Right atrium auricular region (tissue), 2 donors: ENCODE measurements at regions not wholly inside any gene's neighbourhood (a gene's known extent, or its start where the extent isn't known, plus 50 kb on each side); places are given as distances from the start of the nearest gene placed in this dataset.

Experiments
- DNase-seq: peaks from one replicate; pipeline ENCODE4 v3.0.0-alpha.2; 2019; ENCODE audit warnings: low spot score
- H3K27ac ChIP-seq, 2 donors: fragments of 200-600 bp; sonication (generic); 1 replicate in 1 of 2; 2 replicates in 1 of 2; pipeline ENCODE4 v1.5.1; 2016 to 2019
- H3K27me3 ChIP-seq, 2 donors: fragments of 200-600 bp; sonication (generic); one replicate each; pipeline versions ENCODE4 v1.5.1 to v1.6.0; 2017 to 2019
- H3K36me3 ChIP-seq: fragments of 200-600 bp; sonication (generic); one replicate; pipeline ENCODE4 v1.5.1; 2016
- H3K4me1 ChIP-seq, 2 donors: fragments of 200-600 bp; sonication (generic); one replicate each; pipeline versions ENCODE4 v1.5.1 to v1.6.0; 2017 to 2019
- H3K4me3 ChIP-seq, 2 donors: fragments of 200-600 bp; sonication (generic); 1 replicate in 1 of 2; 2 replicates in 1 of 2; pipeline ENCODE4 v1.5.1; 2017 to 2019; ENCODE audit warnings: mild to moderate bottlenecking in 1 of 2, moderate library complexity in 1 of 2
- H3K9me3 ChIP-seq, 2 donors: fragments of 200-600 bp; sonication (generic); one replicate each; pipeline ENCODE4 v1.5.1; 2019
- CTCF ChIP-seq, 2 donors: fragments of 200-600 bp; sonication (generic); IDR thresholded peaks; one replicate each; pipeline ENCODE4 v1.5.1; 2019; ENCODE audit warnings: antibody characterized with exemption in 2 of 2

- Histone ChIP-seq H3K4me3 (no peak overlapping the region), H3K27me3 (no peaks in the 10 kb centered on the region), H3K36me3 (no peaks in the 10 kb centered on the region), H3K4me1 (no peaks in the 10 kb centered on the region), H3K9me3 (no peaks in the 10 kb centered on the region), H3K27ac (no peak overlapping the region)
- no peak for DNase-seq
- no peak for TF ChIP-seq CTCF (IDR thresholded peaks at IDR 0.05)
These were observed 132.2 kb upstream of the TRIM2 start for GRCh38 chr4:153071958-153072598.

GRCh38 chr4:153072661-153073060 is 131.6 kb upstream of the TRIM2 start:
- Histone ChIP-seq H3K9me3 (no peaks in the 10 kb centered on the region), H3K27ac (no peak overlapping the region), H3K4me1 (no peaks in the 10 kb centered on the region), H3K27me3 (no peaks in the 10 kb centered on the region), H3K36me3 (no peaks in the 10 kb centered on the region), H3K4me3 (no peak overlapping the region)
- no peak for TF ChIP-seq CTCF (IDR thresholded peaks at IDR 0.05)
- DNase-seq: no peak

- no peaks in the 10 kb centered on the region for H3K4me1 ChIP-seq
- no peak for DNase-seq
- no peak for TF ChIP-seq CTCF (IDR thresholded peaks at IDR 0.05)
- no peak overlapping the region for H3K27ac ChIP-seq
- H3K36me3 ChIP-seq: no peaks in the 10 kb centered on the region
- no peak overlapping the region for H3K4me3 ChIP-seq
- H3K27me3 ChIP-seq: no peaks in the 10 kb centered on the region
- H3K9me3 ChIP-seq: no peaks in the 10 kb centered on the region
These were observed 129.8 kb upstream of the TRIM2 start for GRCh38 chr4:153074486-153074885.

GRCh38 chr4:153074936-153075630 is 129.2 kb upstream of the TRIM2 start:
- Histone ChIP-seq H3K4me1 (no peaks in the 10 kb centered on the region), H3K9me3 (no peaks in the 10 kb centered on the region), H3K36me3 (no peaks in the 10 kb centered on the region), H3K27me3 (no peaks in the 10 kb centered on the region), H3K4me3 (no peak overlapping the region), H3K27ac (no peak overlapping the region)
- no peak for TF ChIP-seq CTCF (IDR thresholded peaks at IDR 0.05)
- no peak for DNase-seq

GRCh38 chr4:153075836-153076518 is 128.3 kb upstream of the TRIM2 start:
- Histone ChIP-seq H3K36me3 (no peaks in the 10 kb centered on the region), H3K4me3 (no peak overlapping the region), H3K4me1 (no peaks in the 10 kb centered on the region), H3K27ac (no peak overlapping the region), H3K27me3 (no peaks in the 10 kb centered on the region), H3K9me3 (no peaks in the 10 kb centered on the region)
- no peak for DNase-seq
- TF ChIP-seq CTCF (IDR thresholded peaks at IDR 0.05): no peak
